CD4-positive, alpha-beta T cell treated with Interleukin-6 for 4 hours (primary cell): ENCODE measurements at regions not wholly inside any gene's neighbourhood (a gene's known extent, or its start where the extent isn't known, plus 50 kb on each side); places are given as distances from the start of the nearest gene placed in this dataset.
A peak's percentile ranks its signal among the peaks of the same experiment; 100 is the strongest.
"Not testable (repeated sequence)": the region's sequence is repeated elsewhere in the genome, so short reads cannot be mapped to it uniquely, and the experiment has no call there.

Experiments used
- DNase-seq: peaks from one replicate; pipeline ENCODE4 v3.0.0-alpha.2; 2020; ENCODE audit warnings: mixed read lengths

DNA sequence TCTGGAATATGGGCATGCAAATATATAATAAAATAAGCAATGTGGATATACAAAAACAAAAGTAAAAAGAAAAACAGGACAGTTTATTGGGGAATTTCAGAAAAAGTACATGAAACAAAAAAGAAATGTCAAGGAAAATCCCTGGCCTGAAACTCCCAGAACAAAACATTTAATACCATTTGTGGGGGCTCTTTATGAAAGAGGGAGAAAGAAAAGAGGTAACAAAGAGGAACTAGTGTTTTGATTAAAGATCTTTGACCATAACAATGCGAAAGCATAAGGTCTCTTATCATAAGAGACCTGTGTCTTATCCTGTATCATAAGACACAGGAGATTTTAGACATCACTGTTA lies 88.6 kb upstream of the ARID1B start:
- DNase-seq = no peak

DNA sequence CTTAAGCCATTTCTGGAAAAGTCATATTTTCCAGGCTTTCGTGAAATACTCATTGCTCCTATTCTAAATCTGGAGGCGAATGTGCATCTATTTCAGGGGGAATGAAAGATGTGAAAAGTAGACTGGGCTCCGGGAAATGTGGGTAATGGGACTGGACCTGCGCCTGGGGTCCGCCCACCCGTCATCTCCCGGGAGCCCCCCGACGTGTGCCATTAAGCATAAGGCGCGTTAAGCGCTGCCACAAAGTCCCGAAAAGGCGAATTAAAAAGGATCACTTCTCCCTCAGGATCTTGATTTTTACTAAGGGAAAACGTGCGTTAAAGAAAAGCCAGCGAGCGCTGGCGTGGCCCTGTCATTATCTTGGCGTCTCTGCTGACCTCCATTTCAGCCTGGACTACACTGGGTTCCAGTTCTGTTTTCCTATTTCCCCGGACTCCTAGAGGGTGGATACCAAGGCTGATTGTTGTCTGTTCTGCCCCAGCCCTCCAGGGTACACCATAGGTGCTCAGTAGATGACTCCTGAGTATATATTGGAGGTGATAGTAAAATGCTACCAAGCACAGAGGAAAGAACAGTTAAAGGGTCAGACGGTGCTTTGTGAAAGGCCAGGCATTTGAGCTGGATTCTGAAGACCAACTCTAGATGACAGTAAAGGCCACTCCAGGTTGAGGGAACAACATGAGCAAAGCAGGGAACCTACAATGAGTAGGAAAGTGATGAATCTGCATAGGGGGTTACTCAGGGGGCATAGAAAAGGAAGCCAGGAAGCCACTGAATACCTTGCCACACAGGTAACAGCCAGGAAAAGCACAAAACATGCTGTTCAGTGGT lies 89.2 kb upstream of the ARID1B start:
- peak; percentile 2 for DNase-seq

DNA sequence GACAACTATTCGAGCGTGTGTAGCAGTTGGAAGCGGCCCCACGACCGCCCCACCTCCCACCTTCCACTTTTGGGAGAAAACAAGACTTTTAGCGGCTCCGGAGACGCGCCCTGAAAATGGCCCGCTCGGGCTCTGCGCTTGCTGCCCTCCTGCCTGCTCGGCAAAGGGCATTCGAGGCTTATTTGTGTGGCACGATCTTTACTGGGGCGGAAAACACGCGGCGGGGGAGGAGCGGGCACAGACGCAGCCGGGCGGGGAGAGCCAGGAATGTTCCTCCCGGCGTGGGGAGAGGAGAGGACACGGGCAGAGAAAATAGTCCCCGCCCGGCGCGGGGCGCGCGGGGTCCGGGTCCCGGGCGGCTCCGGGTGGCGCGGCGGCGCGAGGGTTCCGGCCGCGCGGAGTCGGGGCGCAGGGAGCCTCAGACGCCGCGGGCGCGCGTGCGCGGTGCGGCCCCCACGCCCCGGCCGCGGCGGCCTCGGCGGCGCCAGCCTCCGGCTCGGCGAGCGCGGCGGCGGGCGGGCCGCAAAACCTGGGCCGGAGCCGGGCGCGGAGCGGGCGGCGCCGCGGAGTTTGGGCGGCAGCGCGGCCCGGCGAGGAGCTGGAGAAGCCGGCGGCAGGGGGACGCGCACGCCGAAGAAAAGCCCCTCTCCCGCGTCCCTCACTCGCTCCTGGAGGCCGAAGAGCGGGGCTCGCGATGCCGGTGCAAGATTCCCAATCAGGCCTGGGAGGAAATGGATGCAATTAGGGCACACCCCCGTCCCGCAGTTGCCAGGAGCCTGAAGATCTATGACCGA lies 90.0 kb upstream of the ARID1B start:
- DNase-seq = peak; percentile 81

DNA sequence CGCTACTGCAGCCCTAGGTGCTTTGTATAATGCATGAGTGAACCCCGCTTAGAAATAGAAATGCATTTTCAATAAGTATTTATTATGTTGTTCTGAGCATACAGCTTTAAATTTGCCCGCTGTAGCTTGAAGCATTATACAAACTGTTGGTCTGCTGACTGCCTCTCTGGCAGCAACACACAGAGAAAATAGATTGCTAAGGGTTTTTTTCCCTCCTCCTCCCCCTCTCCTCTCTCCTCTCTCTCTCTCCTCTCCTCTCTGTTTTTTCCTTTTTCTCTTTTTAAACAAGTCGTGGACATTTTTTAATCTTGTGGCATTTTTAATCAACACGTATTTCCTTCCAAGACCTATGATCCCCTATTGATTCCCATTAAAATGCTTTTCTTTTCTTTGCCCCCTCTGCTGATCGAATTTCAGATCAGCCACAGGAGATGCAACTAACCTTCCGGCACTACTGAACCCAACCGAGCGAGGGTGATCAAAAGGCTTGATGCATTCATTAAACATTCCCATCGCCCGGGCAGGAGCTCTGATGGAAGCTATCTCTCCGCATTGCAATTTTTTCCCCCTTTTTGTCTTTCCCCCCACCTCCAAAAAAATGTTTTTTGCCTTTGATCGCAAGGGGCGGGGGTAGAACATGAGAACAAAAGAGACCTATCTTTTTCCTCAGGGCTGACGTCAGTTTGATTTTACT lies 90.7 kb upstream of the ARID1B start:
- DNase-seq = peak; percentile 52

DNA sequence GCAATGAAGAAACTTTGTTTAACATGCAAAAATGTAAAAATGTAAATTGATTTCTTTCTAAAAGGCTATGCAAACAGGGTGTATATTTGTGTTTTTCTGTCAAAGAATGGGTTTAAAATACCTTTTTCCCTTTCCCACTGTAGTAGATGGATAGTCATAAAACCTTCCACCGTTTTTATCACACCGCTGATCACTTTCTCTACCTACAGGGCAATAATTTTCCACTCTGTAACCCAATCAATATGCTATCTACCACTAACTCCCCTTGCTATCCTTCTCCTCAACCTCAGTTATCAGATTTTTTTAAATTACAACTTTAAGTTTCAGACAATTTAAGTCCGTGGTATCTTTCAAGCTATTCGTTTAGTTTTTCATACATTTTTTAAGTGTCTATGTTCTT lies 91.4 kb upstream of the ARID1B start:
- DNase-seq = no peak

DNA sequence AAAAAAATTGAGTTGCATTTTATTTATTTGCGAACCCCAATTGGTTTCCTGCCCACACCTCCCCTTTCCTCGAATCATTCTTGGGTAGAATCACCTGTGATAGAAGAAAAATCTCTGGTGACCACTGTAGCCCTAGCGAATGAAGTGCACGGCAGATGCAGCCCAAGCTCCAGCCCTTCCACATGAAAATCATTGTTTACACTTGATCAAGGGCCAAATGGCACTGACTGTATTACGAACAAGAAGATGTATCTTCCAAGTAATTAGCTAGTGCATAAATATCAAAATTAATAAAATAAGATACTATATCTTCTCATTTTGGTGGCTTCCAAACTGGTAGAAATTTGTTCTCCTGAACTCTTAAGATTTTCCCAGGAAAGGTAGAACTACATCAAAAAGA lies 93.4 kb upstream of the ARID1B start:
- no peak for DNase-seq

DNA sequence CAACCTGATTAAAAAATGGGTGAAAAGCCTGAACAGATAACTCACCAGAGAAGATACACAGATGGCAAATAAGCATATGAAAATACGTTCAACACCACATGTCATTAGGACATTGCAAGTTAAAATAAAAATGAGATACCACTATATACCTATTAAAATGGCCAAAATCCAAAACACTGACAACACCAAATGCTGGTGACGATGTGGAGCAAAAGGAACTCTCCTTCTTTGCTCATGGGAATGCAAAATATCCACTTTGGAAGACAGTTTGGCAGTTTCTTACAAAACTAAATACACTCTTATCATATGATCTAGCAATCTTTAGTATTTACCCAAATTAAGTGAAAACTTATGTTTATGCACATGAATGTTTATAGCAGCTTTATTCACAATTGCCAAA lies 100.5 kb upstream of the ARID1B start:
- no peak for DNase-seq

DNA sequence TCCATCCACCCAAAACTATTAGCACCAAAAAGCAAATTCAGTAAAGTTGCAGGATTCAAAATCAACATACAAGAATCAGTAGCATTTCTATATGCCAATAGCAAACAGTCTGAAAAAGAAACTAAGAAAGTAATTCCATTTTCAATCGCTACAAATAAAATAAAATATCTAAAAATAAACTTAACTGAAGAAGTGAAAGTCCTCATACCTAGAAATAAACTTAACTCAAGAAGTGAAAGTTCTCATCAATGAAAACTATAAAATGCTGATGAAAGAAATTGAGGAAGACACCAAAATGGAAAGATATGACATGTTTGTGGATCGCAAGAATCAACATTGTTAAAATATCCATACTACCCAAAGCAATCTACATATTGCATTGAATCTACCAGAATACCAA lies 103.0 kb upstream of the ARID1B start:
- no peak for DNase-seq

DNA sequence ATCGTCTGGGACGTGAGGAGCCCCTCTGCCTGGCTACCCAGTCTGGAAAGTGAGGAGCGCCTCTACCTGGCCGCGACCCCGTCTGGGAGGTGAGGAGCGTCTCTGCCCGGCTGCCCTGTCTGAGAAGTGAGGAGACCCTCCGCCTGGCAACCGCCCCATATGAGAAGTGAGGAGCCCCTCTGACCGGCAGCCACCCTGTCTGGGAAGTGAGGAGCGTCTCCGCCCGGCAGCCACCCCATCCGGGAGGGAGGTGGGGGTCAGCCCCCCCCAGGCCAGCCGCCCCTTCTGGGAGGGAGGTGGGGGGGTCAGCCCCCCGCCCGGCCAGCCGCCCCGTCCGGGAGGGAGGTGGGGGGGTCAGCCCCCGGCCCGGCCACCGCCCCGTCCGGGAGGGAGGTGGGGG lies 107.1 kb upstream of the ARID1B start:
- DNase-seq = not testable (repeated sequence)

DNA sequence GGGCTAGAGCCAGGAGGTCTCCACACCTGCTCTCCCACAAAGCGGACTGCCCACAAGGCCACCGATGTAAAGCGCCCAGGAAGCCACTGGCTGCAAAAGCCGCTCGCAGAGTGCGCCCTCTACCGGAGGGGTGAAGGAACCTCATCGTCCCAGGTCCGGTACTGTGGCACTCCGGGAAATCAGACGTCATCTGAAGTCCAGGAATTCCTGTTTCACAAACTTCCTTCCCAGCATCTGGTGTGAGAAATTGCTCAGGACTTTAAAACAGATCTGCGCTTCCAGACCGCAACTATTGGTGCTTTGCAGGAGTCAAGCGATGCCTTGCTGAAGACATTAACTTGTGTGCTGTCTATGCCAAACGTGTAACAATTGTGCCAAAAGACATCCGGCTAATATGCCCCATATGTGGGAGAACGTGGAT lies 115.1 kb upstream of the ARID1B start:
- no peak for DNase-seq

DNA sequence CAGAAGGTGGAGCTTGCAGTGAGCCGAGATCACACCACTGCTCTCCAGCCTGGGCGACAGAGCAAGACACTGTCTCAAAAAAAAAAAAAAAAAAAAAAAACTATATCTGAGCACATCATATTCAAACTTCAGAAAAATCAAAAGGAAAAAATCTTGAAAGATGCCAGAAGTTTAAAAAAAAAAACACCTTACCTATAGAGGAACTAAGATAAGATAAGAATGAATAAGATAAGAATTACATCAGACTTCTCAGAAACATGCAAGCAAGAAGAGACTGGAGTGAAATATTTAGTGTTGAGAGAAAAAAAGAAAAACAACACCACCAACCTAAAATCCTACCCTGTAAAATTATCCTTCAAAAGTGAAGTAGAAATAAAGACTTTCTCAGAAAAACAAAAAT lies 116.8 kb upstream of the ARID1B start:
- no peak for DNase-seq

DNA sequence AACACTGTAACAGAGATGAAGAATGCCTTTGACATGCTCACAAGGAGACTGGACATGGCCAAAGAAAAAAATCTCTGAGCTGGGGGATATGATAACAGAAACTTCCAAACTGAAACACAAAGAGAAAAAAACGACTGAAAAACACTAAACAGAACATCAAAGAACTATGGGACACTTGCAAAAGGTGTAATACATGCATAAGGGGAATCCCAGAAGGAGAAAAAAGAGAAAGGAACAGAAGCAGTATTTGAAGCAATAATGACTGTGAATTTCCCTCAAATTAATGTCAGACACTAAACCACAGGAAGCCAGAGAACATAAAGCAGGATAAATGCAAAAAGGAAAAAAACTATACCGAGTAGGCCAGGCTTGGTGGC lies 117.4 kb upstream of the ARID1B start:
- DNase-seq = no peak

DNA sequence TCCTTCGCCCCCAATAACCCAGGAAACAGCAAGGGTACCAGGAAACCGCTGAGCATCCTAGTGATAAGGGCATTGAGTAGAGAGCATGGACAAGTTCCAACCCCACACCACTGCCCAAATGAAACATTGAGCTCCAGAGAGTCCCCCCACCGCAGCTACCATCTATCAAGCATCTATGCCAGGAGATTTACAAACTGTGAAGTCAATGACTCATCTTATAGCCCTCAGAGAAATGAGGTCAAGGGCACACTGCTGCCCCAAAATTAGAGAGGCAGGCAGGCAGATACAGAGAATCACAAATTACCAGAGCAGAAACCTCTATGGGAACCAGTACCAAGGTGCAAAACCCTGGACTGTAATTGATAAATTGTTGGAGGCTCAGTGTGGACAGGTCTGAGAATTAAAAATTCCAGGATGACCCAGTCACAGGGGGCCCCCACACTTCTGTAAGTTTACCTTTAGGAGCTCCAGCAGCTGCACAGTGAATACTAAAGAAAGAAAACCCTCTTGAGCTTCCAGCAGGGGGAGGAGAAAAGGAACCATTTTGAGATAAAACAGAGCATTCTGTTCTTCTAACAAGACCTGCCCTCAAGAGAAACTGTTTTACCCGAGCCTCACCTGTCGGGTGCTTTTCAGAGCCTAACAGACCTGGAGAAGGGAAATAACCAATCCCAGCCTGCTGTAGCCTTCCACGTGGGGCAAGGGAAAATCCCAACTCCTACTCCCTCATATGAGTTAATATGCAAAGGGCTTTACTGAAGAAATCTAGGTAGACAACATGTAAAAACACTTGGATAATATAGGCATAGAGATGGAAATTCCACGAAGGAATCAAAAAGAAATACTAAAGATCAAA lies 118.0 kb upstream of the ARID1B start:
- DNase-seq = no peak

DNA sequence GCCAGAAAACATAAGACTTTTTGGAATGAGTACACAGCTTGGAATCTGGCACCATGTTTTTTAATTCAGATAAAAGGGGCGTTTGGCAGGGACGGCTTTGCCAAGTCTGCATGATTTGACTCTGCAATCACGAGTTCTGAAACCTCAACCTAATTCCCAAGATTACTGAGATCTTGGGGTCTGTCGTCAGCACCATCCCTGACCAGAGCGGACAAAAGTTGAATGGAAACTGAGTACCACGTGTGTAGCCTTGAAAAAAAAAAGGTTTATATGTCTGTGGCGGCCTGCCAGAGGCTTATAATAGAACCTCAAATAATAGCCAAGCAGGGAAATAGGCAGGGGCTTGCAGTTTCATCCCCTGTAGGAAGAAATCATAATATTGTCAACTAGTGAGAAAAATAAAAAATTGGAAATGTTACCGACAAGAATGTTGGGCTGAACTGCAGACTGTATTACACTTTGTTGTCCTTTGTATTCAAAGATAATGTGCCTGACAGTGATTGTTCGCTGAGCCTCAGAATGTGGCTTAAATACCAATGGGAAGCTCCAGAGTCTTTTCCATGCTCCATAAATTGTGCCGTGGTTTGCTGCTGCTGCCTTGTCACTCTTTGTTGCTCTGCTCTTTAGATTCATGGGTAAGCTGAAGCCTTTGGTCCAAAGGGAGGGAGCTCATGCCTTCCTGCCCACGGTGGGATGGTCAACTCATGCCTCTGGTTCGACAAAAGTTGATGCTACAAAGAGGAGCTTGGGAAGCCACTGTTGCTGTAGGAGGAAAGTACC lies 118.8 kb upstream of the ARID1B start:
- no peak for DNase-seq

DNA sequence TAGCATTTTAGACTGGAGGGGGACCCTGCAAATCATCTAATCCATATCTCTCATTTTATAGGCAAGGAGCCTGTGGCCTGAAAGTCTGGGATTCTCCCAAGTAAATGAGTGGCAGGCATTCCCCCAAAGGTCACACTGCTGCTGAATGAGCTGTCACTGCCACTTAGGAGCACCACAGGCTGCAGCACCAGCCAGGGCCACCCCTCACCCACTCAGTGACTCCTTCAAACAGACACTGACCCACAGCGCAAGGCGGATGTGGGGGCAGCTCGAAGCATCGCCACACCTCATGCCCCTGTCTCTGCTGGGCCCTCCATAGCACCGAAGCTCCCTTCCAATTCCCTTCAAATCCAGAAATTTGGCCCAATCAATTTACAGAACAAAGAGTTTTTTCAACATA lies 119.9 kb upstream of the ARID1B start:
- DNase-seq = no peak

DNA sequence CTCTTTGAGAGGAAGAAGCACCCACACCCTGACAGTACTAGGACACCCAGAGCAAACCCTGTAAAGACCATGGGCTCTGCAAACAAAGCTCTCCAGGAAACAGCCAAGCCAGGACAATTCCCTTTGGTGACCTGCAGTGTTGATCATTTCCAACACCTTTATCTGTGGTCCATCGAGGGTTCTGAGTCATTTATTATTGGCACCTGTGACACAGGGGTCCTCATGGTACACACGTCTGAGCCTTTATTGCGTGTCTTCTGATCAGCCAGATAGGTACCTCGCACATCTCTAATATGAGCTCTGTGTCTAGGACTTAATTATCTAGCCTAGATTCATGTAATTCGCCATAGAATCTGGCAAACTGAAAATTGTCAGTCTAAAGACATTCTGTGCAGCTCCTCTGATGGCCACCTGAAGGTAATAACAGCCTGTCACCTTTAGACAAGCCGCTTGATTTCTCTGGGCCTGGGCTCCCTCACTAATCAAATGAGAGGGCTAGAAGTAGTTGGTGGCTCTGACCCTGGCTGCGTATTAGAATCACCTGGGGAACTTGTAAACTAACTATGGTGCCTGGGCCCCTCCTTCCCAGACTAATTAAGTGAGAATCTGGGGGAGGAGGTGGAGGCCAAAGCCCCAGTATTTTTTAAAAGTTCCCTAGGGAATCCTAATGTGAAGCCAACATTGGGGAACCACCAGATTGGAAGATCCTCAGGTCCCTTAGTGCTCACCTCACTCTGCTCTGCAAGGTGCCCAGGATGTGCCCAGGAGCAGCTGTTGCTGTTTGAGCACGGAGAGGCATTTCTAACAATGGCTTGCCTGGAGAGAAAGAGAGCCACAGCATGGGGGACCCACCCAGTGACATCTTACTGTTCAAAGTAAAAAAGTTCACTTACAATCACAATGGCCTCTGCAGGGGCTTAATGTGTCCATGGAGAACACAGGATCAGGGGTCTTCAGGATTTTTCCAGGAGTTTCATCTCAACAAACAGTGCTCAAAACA lies 122.0 kb upstream of the ARID1B start:
- no peak for DNase-seq

DNA sequence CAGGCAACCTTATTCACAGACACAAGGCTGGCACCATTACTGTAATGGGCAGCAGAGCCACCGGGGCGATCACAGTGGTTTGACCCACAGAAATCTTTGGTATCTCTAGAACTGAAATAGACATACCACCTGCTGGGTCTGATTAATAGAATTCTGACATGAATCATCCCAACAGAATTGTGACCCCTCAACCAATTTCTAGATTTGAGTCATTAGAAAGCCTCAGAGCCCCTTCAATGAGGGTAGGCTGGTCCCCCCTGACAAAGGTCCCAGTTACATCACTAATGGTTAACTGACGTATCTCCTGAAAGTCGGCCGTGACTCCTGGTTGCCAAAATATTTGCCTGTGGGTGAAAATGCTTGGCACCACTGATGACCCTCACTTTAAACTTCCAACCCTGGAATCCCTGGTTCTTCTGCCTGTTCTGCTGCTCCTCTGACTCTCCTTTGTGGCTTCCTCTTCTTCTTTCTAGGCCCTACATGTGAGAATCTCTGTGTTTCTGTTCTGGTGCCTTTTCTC lies 124.9 kb upstream of the ARID1B start:
- DNase-seq = no peak

DNA sequence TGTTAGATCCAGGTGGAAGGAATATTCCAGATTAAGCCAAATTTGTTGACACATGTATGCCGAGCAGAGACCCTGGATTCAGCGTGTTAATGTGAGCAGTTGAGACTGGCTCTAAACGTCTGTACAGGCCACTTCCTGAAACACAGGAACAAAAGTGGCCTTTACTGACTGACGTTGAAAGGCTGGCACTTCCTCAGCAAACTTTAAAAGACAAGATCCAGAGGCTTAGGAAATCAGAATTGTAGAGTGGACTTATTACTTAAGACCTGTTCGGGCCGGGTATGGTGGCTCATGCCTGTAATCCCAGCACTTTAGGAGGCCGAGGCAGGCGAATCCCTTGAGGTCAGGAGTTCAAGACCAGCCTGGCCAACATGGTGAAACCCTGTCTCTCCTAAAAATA lies 125.7 kb upstream of the ARID1B start:
- no peak for DNase-seq

DNA sequence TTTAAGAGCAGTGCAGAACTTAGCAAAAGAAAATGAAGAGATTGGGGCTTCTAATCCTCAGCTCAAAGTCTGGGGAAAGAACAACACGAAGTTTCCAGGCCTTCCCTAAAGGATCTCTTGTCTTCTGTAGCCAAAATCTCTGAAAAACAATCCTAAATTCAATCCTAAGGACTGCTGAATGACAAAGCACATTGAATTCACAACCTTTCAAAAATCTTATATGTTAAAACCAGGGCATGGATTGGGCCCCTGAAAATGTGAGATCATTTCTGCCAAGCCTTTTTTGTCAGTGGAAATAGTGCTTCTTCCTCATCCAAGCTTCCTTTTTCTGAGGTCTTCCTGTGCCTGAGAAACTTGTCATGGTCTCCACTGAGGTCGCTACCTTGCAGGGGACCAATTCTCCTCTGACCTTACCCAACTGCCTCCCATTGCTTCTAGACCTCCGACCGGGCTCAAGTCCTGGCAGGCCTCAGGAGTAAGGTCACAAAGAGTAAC lies 126.2 kb upstream of the ARID1B start:
- no peak for DNase-seq

DNA sequence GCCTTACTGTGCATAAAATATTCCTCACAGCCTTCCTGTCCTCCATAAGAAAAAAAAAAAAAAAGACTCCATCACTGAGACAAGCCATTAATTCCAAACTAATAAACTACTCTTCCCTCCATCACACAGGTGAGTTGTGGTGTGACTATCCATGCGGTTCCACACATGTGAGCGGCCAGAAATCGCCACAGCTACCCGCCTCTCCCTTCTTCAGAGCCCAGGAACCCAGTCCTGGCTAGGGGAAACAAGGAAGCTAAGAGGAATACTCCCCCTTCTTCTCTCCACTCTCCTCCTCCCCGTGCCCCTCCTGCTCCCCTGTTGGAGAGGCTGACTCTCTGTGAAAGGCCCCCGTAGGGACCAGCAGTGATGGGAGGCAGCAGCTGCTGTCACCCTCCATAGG lies 128.6 kb upstream of the ARID1B start:
- DNase-seq = no peak
